Loucy (cell line): ENCODE measurements at regions not wholly inside any gene's neighbourhood (a gene's known extent, or its start where the extent isn't known, plus 50 kb on each side); places are given as distances from the start of the nearest gene placed in this dataset.

Experiments
- CTCF ChIP-seq: fragments of 200-600 bp; sonication (generic); conservative IDR thresholded peaks from 2 replicates; pipeline ENCODE4 v1.5.1; 2014; ENCODE audit warnings: mild to moderate bottlenecking, antibody characterized with exemption, low read length
- EZH2phosphoT487 ChIP-seq: fragments of 200-600 bp; IDR thresholded peaks from 2 replicates; pipeline ENCODE4 v1.6.1; 2018; ENCODE audit warnings: antibody characterized with exemption, mild to moderate bottlenecking, moderate library complexity, borderline replicate concordance

- no peak for TF ChIP-seq CTCF
- TF ChIP-seq EZH2phosphoT487: no peak
Observed at GRCh38 chr3:180335050-180335449, 266.9 kb upstream of the TTC14 start.
